Fibroblast of skin of right biceps (primary cell): ENCODE measurements at regions not wholly inside any gene's neighbourhood (a gene's known extent, or its start where the extent isn't known, plus 50 kb on each side); places are given as distances from the start of the nearest gene placed in this dataset.

ENCODE experiments used
- DNase-seq: peaks from one replicate; pipeline ENCODE4 v3.0.0-alpha.2; 2013

- DNase-seq = no peak
Observed at GRCh38 chr6:63371104-63371715, 51.4 kb upstream of the LGSN start.

GRCh38 chr6:63372951-63373533, 53.3 kb upstream of the LGSN start:
- DNase-seq = no peak

GRCh38 chr6:63389191-63389844, 69.5 kb upstream of the LGSN start:
- no peak for DNase-seq

GRCh38 chr6:63391203-63391970, 71.6 kb upstream of the LGSN start:
- DNase-seq = no peak

- DNase-seq = no peak
Observed at GRCh38 chr6:63392092-63392724, 72.4 kb upstream of the LGSN start.

- no peak for DNase-seq
Observed at GRCh38 chr6:63394656-63395308, 75.0 kb upstream of the LGSN start.

- no peak for DNase-seq
Observed at GRCh38 chr6:63395381-63395780, 75.6 kb upstream of the LGSN start.

- no peak for DNase-seq
Observed at GRCh38 chr6:63403725-63404124, 83.9 kb upstream of the LGSN start.

GRCh38 chr6:63410435-63411426, 90.9 kb upstream of the LGSN start:
- no peak for DNase-seq

- no peak for DNase-seq
Observed at GRCh38 chr6:63415286-63415685, 95.5 kb upstream of the LGSN start.

- DNase-seq = no peak
Observed at GRCh38 chr6:63418741-63419140, 99.0 kb upstream of the LGSN start.

GRCh38 chr6:63424636-63425035, 104.9 kb upstream of the LGSN start:
- DNase-seq = no peak

GRCh38 chr6:63425493-63425892, 105.7 kb upstream of the LGSN start:
- no peak for DNase-seq

GRCh38 chr6:63426844-63427243, 107.1 kb upstream of the LGSN start:
- DNase-seq = no peak

GRCh38 chr6:63427951-63428350, 108.2 kb upstream of the LGSN start:
- no peak for DNase-seq

- no peak for DNase-seq
Observed at GRCh38 chr6:63430985-63431519, 111.3 kb upstream of the LGSN start.

- DNase-seq = no peak
Observed at GRCh38 chr6:63434943-63435342, 115.2 kb upstream of the LGSN start.

- no peak for DNase-seq
Observed at GRCh38 chr6:63436356-63436755, 116.6 kb upstream of the LGSN start.

GRCh38 chr6:63437058-63437457, 117.3 kb upstream of the LGSN start:
- no peak for DNase-seq

GRCh38 chr6:63440057-63440456, 120.3 kb upstream of the LGSN start:
- no peak for DNase-seq

GRCh38 chr6:63440594-63440993, 120.8 kb upstream of the LGSN start:
- DNase-seq = no peak
